Gastroesophageal sphincter (tissue), 3 donors: ENCODE measurements at regions not wholly inside any gene's neighbourhood (a gene's known extent, or its start where the extent isn't known, plus 50 kb on each side); places are given as distances from the start of the nearest gene placed in this dataset.

Source experiments
- CTCF ChIP-seq, 4 experiments: fragments of 200-600 bp in 2 of 4; fragments of 450-650 bp in 2 of 4; sonication (generic) in 1 of 4; IDR thresholded peaks; one replicate each; pipeline ENCODE4 v1.5.1; 2017 to 2019; ENCODE audit warnings: antibody characterized with exemption in 4 of 4, mild to moderate bottlenecking in 2 of 4, moderate library complexity in 2 of 4
- POLR2A ChIP-seq, 2 donors: fragments of 450-650 bp; IDR thresholded peaks; one replicate each; pipeline ENCODE4 v1.6.1; 2017; ENCODE audit warnings: antibody characterized with exemption in 2 of 2, mild to moderate bottlenecking in 2 of 2, moderate library complexity in 1 of 2
- POLR2AphosphoS5 ChIP-seq: sonication (generic); formaldehyde crosslinking; IDR thresholded peaks from one replicate; pipeline ENCODE4 v1.6.1; 2017; ENCODE audit warnings: antibody characterized with exemption

DNA sequence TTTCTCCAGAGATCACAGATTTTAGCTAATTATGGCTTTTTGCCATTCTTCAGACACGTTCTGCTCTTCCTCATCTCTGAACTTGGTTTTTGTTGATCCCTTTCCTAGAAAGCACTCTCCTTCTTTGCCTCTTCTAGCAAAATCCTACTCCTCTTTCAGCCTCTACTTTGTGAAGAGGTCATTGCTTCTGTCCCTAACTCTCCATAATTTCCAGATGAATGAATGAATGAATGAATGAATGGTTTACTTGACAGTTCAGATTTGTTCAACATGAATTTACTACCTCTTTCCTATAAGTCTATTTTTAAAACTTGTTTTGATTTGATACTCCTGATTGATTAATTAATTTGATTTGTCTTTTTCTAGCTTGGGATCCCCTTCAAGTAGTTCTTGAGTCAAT is 94.0 kb upstream of the IFNGR1 start:
- TF ChIP-seq POLR2AphosphoS5 (no peak), CTCF (IDR thresholded peaks at IDR 0.05) (no peak), POLR2A (IDR thresholded peaks at IDR 0.05) (no peak)
